GM21723 (cell line): ENCODE measurements at regions not wholly inside any gene's neighbourhood (a gene's known extent, or its start where the extent isn't known, plus 50 kb on each side); places are given as distances from the start of the nearest gene placed in this dataset.
A peak's percentile ranks its signal among the peaks of the same experiment; 100 is the strongest.

Experiments used
- ATAC-seq: cut with Tn5 transposase; IDR thresholded peaks from one replicate; pipeline ENCODE4 v1.9.1; 2021; ENCODE audit warnings: mild to moderate bottlenecking, moderate library complexity; ENCODE audit not compliant: unreplicated experiment

- no peak for ATAC-seq
Measured at GRCh38 chr9:16025627-16026026, 472.8 kb downstream of the CCDC171 start.

- ATAC-seq: no peak
Measured at GRCh38 chr9:16026886-16027285, 474.0 kb downstream of the CCDC171 start.

GRCh38 chr9:16028548-16028947 is 475.7 kb downstream of the CCDC171 start:
- ATAC-seq: no peak

- no peak for ATAC-seq
Measured at GRCh38 chr9:16029046-16029615, 476.3 kb downstream of the CCDC171 start.

- ATAC-seq: no peak
Measured at GRCh38 chr9:16029796-16030363, 477.0 kb downstream of the CCDC171 start.

GRCh38 chr9:16030528-16031185 is 477.8 kb downstream of the CCDC171 start:
- peak; percentile 82 for ATAC-seq

GRCh38 chr9:16031486-16031885 is 478.6 kb downstream of the CCDC171 start:
- no peak for ATAC-seq

- no peak for ATAC-seq
Measured at GRCh38 chr9:16031971-16032370, 479.1 kb downstream of the CCDC171 start.

- ATAC-seq: no peak
Measured at GRCh38 chr9:16032799-16033198, 480.0 kb downstream of the CCDC171 start.

- ATAC-seq: no peak
Measured at GRCh38 chr9:16033253-16033652, 480.4 kb downstream of the CCDC171 start.

GRCh38 chr9:16033921-16034691 is 481.3 kb downstream of the CCDC171 start:
- no peak for ATAC-seq

- ATAC-seq: no peak
Measured at GRCh38 chr9:16039218-16039987, 486.6 kb downstream of the CCDC171 start.

- ATAC-seq: no peak
Measured at GRCh38 chr9:16039988-16040761, 487.3 kb downstream of the CCDC171 start.

- no peak for ATAC-seq
Measured at GRCh38 chr9:16043756-16044578, 491.1 kb downstream of the CCDC171 start.

- no peak for ATAC-seq
Measured at GRCh38 chr9:16044579-16044881, 491.7 kb downstream of the CCDC171 start.

- ATAC-seq: no peak
Measured at GRCh38 chr9:16045651-16046280, 492.9 kb downstream of the CCDC171 start.

- ATAC-seq: no peak
Measured at GRCh38 chr9:16046713-16047112, 493.9 kb downstream of the CCDC171 start.

GRCh38 chr9:16048129-16048528 is 495.3 kb downstream of the CCDC171 start:
- no peak for ATAC-seq

- no peak for ATAC-seq
Measured at GRCh38 chr9:16052146-16052545, 499.3 kb downstream of the CCDC171 start.
